HG02588 (cell line): ENCODE measurements at regions not wholly inside any gene's neighbourhood (a gene's known extent, or its start where the extent isn't known, plus 50 kb on each side); places are given as distances from the start of the nearest gene placed in this dataset.
"Not testable (repeated sequence)": the region's sequence is repeated elsewhere in the genome, so short reads cannot be mapped to it uniquely, and the experiment has no call there.

Experiments
- ATAC-seq: cut with Tn5 transposase; IDR thresholded peaks from one replicate; pipeline ENCODE4 v1.9.1; 2021; ENCODE audit warnings: mild to moderate bottlenecking, moderate library complexity; ENCODE audit not compliant: unreplicated experiment

DNA sequence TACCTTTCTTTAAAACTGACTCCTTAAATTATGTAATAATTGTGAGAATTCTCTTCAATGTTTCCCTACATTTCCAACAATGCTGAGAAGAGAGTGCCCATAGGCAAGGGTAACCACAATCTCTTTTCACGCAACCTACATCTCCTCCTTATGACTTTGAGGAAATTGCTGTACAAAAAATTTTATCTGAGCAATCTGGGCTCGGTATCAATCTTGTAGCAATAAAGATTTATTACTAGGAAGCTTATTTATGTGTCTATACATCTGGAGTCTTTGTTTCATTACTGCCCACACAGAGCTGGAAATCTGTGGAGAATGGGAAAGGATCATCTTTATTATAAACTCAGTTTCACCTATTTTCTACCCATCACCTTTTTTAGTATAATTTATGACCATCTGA lies 913.8 kb upstream of the SORCS1 start:
- no peak for ATAC-seq

DNA sequence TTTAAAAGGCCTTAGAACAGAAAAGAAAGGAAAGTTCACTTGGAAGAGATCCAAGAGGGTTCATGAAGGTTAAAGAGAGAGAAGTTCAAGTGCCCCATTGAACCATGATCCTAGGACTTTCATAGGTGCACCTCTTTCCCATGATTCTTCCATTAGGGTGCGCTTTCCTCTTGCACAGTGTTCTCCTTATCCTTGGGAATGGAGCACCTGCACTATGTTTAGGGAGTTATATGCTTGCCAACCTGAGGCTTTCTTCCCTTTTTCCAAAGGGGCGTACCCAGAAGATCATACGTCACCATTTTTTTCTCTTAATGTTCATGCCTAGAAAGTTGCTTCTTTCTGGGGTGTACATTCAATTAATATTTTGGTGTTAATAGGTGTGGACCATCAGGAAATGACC lies 908.0 kb upstream of the SORCS1 start:
- no peak for ATAC-seq

DNA sequence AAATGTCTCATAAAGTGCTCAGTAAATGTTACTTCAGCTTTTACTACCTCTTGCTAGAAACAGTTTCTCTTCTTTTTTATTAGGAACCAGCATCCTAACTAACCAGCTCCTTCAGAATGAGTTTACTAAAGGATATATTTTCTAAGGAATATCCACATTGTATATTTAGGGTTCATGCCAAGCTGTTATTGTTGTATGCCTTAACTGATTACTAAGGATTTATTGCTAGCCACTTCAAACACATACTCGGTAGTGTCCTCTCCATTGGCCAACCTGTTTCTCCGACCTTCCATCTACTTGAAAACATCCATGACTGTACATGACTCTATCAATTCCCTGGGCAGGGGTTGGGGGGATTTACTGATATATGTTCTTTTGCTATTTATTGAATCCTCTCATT lies 906.3 kb upstream of the SORCS1 start:
- ATAC-seq, result no peak

DNA sequence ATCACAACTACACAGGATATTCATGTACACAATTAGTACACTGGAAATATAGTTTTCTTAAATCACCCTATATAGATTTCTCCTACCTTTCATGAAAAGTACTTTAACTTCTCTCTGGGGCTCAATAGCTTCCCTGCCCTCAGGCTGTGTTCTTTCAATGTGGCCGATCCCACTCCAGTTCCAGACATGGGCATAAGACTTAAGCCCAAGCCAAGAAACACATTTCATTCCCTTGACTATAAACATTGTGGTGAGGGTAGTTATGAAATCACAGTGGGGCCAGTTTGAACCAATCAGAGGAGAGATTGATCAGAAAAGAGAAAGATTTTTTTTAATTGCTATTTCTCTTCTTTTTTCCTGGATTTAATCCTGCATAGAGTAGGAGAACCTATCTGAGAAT lies 904.6 kb upstream of the SORCS1 start:
- no peak for ATAC-seq

DNA sequence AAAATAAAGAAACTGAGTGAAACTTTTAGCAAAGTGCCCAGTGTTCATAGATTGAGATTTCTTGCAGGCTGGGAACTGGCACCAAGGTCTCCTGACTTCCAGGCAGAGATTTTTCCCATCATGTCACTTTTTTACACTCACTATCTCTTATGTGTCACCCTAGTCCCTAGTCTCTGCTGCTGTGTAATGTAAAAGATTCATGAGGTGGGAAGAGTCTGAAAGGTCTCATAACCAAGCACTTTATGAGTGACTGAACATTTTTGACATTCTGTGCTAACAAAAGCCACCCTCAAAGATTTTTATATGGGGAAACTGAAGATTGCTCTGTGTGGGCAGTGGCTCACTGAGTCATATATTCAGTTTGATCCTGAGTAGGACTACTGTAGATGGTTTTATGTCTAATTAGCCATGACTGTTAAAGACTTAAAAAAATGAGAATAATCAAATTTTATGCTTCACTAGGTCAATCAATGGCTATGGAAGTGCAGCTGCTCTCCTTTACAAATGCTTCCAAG lies 900.3 kb upstream of the SORCS1 start:
- no peak for ATAC-seq

DNA sequence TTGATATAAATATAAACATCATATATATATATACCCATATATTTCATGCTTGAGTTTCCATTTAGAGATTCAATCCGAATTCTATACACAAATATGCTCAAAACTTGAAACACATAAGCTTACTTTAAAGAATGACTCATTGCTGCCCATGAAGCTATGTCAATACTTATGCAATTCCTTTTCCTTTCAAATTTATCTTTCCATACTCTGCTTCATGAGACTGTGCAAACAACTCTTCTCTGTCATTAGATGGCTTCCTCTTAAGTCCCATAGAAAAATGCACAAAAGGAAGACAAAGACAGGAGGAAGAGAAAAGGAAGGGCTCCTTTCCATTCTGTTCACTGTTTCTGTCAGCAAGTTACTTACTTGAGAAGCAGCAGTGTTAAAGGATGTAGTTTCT lies 895.7 kb upstream of the SORCS1 start:
- no peak for ATAC-seq

DNA sequence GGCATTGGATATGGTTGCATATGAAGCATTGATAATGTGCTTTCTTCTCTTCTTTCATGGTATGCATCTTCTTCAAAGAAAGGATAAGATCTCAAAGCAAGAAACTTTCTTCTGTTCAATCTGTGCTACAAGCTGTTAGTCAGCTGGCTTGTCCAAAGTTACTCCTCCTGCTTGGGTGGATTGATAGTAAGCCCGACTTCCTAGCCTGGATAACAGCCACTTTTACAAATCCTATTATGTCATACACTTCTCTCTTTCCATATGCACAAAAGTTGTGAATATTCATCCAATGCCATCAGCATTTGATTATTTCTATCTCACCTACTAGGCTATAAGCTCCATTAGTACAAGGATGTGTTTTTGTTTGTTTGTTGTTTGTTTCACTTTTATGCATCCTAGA lies 891.0 kb upstream of the SORCS1 start:
- ATAC-seq, result no peak

DNA sequence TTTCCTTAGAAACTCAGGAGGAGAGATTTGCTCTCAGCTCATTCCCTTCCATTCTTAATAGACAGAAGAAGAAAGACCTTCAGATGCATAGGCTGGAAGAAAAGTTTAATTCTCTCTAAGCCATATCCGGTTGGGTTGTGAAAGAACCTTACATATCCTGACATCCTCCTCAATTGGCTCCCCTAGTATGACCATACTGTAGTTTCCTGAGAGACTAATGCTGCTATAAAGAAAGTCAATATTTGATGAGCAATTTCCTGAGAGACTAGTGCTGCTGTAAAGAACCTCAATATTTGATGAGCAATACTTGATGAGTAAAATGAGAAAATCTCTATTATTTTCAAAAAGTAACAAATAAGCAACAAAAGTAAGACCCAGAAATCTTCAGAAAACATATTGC lies 888.5 kb upstream of the SORCS1 start:
- ATAC-seq, result no peak

DNA sequence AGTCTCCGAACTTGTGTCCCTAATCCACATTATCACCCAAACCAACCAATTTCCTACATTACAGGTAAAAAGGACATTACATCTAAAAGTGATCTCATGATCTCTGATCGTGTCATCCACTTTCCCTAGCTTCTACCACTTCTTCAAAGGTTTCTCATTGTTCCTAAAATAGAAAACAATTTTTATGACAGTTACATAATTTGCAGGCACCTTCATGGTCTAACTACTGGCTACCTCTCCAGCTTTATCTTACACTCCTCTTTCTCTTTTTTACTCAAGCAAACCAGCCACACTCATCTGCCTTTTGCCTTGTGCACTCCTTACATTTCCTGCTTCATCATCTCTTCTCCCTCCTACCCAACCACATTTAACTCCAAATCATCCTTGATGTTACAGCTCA lies 886.7 kb upstream of the SORCS1 start:
- no peak for ATAC-seq

DNA sequence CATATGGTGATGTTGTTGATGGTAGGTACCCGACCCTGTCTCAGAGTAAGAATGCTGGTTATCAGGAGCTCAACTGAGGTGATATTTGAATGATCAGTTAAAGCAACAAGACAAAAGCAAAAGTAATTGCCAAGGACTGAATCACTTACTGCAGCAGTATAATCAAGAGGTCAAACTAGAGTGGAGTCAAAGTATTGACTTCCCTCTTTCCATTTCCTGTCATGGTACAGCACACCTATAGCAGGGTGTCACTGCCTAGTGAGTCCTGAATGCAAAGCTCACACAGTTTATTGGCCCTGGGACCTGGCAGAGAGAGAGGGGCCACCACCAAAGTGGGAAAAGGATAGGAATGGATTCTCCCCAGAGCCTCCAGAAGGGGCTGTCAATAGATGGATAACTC lies 886.1 kb upstream of the SORCS1 start:
- no peak for ATAC-seq

DNA sequence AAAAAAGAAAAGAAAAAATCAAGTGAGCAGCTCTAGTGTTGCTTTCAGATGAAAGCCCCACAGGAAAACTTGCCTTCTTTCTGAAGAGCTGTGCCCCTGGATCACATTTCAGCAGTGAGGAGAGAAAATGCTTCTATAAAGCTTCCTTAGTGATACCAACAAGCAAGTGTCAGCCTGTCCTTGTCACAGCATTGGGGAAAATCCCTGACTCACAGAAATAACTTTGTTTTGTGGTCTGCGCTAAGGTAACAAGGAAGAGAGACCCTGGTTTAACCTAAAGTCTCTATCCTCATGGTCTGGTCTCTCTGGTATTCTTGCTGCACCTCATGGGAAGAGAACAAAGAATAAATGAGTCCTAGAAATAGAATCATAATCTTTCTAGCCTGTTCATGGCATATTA lies 885.2 kb upstream of the SORCS1 start:
- ATAC-seq, result no peak

DNA sequence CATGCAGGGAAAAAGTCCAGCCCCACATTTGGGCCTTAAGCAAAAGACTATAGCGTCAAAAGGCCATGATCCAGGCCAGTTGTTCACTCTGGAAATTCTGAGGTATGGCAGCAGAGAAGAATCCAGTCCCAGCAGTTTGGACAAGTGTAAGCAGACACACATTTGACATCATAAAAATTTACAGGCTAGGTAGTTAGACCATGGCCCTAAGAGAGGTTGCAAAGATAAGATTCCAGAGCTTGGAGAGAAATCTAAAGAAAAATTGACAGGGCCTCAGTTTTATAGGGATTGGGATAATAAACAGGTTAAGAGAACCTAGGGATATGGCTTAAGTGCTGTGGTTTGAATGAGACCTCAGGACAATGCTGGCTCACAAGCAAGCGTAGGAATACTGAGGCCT lies 884.4 kb upstream of the SORCS1 start:
- ATAC-seq, result no peak

DNA sequence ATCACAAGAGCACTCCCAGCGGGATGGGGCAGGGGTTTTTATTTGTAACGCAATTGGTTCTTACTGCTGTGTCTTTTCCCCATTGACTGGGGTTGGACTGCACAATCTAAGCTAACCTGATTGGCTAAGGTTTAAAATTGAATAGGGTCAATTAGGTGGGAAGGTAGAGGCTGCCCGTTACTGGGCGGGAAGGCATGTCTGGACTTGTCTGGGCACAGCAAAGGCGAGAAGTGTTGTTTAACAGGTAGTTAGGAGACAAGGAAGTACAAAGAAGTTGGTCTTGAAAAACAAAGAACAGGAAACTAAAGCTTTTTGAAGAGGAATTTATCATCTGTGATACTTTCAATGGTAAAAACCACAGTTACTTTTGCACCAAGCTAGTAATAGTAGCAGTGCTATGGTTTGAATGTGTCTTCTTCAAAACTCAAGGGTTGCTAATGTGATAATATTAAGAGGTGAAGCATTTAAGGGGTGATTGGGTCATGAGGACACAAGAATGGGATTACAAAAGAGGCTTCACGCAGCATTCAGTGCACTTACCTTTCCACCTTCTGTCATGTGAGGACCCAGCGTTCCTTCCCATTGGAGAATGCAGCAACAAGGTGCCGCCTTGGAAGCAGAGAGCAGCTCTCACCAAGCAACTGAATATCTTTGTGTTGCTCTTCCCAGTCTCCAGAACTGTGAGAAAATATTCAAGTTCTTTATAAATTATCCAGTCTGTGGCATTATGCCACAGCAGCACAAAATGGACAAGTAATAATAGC lies 875.5 kb upstream of the SORCS1 start:
- ATAC-seq, result no peak

DNA sequence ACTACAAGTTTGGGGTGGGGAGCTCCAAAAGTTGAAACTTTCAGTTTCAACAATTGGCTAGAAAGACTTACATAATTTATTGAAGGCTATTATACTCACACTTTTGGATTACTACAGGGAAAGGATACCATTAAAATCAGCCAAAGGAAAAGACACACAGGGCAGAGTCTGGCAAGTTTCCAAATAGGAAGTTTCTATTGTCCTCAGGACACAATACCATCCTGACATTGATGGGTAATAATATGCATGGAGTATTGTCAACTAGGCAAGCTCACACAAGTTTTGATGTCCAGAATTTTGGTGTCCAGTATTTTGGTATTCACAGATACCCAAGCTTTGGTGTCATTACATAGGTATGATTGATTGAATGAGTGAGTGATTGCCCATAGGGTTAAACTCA lies 872.6 kb upstream of the SORCS1 start:
- no peak for ATAC-seq

DNA sequence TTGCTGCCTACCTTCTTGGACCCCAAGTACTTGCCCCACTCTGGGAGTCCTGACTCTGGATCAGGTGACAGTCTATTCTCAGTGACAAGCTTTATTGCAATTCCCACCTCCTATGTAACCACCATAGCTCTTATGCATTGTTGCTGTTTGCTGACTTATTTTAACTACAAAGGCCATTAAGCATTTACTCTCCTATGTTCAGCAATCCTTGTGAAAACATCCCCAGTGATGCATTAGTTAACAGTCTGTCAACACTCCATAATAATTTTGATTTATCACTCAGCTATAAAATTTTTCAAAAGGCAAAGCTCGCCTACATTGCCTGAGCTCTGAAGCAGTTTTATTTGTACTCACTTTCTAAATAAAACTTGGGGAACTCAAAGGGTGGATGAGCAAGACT lies 871.8 kb upstream of the SORCS1 start:
- ATAC-seq, result no peak

DNA sequence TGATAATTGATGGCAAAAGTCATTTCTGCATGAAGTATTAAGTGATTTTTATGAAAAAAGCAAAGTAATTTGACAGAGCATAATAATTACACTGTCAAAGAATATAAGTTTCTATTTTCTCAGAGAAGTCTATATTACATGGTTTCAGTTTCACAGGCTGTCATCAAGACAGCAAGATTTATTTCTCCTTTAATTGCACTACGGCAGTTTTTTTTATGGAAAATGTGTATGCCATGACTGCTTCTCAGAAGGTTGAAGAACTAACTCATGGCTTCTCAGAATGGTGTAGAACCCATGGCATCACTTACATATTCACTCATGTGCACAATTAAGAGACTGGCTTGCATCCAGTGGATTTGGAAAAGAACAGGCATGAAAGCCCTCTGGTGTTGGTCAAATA lies 870.3 kb upstream of the SORCS1 start:
- ATAC-seq, result no peak

DNA sequence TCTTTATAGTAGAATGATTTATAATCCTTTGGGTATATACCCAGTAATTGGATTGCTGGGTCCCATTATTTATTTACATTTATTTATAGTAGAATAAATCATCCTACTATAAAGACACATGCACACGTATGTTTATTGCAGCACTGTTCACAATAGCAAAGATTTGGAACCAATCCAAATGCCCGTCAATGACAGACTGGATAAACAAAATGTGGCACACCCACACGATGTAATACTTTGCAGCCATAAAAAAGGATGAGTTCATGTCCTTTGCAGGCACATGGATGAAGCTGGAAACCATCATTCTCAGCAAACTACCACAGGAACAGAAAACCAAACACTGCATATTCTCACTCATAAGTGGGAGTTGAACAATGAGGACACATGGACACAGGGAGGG lies 869.0 kb upstream of the SORCS1 start:
- not testable (repeated sequence) for ATAC-seq

DNA sequence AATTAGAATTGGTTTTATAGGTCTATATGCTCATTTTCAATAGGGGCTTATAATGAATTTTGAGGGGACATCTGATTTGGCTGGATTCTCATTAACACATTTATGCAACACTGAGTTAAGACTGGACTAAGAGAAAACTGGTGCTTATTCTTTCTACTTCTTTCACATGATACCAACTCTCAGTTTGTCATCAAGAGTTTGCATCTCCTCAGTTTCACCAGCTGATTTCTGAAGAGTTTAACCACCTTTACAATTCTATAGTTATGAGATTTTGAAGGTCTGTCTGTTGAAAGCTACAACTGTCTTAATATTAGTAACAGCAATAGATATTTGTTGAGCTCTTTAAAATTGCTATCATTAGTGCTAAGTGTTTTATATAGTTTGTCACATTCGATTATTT lies 867.0 kb upstream of the SORCS1 start:
- no peak for ATAC-seq

DNA sequence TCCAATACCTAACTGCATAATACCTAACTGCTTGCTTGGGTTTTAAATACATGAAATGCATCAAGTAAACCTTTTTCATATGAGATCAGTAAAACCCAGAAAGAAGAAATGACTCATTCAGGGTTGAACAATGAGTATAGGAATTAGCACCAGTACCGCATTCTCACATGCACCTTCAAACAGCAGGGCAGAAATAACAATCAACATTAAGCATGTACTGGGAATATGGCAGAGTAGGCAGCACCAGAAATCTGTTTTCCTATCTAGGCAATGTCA lies 850.3 kb upstream of the SORCS1 start:
- peak; percentile 90 for ATAC-seq

DNA sequence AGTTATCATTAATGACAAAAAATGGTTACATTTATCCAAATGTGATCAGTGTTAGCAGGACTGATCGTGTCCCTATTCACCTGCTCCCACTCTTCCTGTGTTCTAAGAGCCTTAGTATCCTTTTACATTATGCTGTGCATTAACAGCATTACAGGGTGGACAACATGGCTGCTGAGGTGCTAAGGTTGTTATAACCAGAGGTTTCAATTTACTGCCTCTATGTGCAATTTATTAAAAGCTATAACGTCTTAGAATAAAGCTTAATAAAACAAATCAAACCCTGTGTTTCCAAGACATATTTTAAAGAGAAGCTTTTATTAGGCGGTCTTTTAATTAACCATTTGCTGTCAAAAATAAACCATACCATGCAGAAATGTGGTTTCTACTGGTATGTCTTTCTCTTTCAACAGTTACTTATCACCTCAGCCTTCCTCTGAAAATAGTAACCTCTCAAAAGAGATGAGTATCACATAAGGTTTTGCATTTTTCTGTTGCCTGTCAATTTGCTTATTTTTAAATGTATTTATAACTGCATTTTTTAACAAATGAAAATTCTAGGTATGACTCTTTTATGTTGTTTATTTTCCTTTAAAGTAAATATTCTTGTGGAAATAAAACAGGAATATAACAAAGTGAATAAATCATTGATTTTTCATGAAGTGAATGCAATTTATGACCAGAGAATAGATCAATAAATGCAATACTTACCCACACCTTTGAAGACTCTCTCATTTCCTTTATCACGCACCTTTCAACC lies 849.8 kb upstream of the SORCS1 start:
- ATAC-seq, result peak; percentile 65

DNA sequence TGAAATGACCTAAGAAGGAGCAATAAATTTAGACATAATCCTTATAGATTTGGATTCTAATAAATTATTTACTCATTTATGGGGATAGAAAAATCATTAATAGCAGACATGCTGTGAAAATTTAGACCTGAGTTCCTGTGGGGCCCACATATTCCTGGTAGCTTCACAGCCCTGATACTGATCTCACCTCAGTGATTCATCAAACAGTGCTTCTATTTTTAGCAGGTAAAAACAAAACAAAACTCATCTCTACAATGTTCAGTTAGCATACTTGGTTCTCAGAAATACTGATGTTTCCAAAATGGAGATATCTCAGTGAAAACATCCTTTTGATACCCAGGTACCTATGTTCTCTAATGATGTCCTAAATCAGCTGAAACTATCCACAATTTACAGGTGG lies 841.1 kb upstream of the SORCS1 start:
- no peak for ATAC-seq

DNA sequence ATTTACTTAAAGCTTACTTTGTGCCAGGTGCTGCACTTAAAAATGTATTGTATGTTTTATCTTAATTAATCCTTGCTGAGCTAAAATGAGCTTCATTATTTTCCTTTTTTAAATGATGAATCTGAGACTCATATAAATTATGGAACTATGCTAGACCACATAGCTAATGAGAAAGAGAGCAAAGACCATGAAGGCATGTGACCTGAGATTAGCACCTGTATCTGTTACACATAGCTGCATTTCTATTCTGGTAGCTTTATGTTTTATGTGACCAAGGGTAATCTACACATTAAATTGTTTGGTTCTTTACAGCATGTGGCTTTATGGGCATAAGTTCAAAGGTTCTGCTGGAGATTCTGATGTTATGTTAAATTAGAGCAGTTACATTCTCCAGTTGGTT lies 839.1 kb upstream of the SORCS1 start:
- no peak for ATAC-seq

DNA sequence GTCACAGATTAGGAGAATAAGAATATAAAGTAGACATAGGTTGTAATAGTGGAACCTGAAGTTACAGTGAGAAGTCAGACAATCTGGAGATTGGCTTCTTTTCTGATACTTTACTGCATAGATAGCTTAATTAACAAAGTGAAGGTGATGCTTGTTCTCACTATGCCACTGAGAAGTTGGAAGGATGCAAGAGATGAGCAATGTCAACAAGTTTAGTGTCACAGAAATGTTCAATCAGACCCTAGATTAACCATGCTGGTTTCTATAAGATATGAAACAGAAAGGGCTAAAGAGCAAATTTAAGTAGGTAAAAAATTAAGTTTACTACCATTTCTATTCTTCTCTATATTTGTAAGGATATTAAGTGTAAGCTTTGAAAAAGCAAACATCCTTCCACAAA lies 838.6 kb upstream of the SORCS1 start:
- no peak for ATAC-seq
